ENCODE measurements at regions not wholly inside any gene's neighbourhood (a gene's known extent, or its start where the extent isn't known, plus 50 kb on each side); places are given as distances from the start of the nearest gene placed in this dataset.

- no peak overlapping the region for H3K27ac ChIP-seq
- DNase-seq (ENCODE audit: low spot score in 2 of 2), result no peak
- no peaks in the 10 kb centered on the region for H3K27me3 ChIP-seq
- no peaks in the 10 kb centered on the region for H3K9me3 ChIP-seq
- H3K36me3 ChIP-seq, result no peaks in the 10 kb centered on the region
- no peak overlapping the region for H3K4me3 ChIP-seq
- intact Hi-C loops (cut with DNase I), result no loop called here
- H3K4me1 ChIP-seq, result no peaks in the 10 kb centered on the region
- TF ChIP-seq CTCF (IDR thresholded peaks at IDR 0.05), result no peak
Measured at GRCh38 chr7:82701949-82702348, 258.4 kb upstream of the CACNA2D1 start.

GRCh38 chr7:82700741-82701140 lies 257.2 kb upstream of the CACNA2D1 start:
- no peak for TF ChIP-seq CTCF (IDR thresholded peaks at IDR 0.05)
- no peaks in the 10 kb centered on the region for H3K4me1 ChIP-seq
- no peak for DNase-seq (ENCODE audit: low spot score in 2 of 2)
- no peak overlapping the region for H3K27ac ChIP-seq
- H3K9me3 ChIP-seq, result no peaks in the 10 kb centered on the region
- H3K27me3 ChIP-seq, result no peaks in the 10 kb centered on the region
- H3K4me3 ChIP-seq, result no peak overlapping the region
- no peaks in the 10 kb centered on the region for H3K36me3 ChIP-seq
- intact Hi-C loops (cut with DNase I), result no loop called here

- DNase-seq (ENCODE audit: low spot score in 2 of 2), result no peak
- no peak for TF ChIP-seq CTCF (IDR thresholded peaks at IDR 0.05)
- intact Hi-C loops (cut with DNase I), result no loop called here
- no peaks in the 10 kb centered on the region for H3K9me3 ChIP-seq
- H3K27me3 ChIP-seq, result no peaks in the 10 kb centered on the region
- H3K4me1 ChIP-seq, result no peaks in the 10 kb centered on the region
- H3K27ac ChIP-seq, result no peak overlapping the region
- H3K36me3 ChIP-seq, result no peaks in the 10 kb centered on the region
- H3K4me3 ChIP-seq, result no peak overlapping the region
Measured at GRCh38 chr7:82699773-82700186, 256.2 kb upstream of the CACNA2D1 start.

GRCh38 chr7:82697897-82698296 lies 254.3 kb upstream of the CACNA2D1 start:
- Histone ChIP-seq H3K4me1 (no peaks in the 10 kb centered on the region), H3K27ac (no peak overlapping the region), H3K9me3 (no peaks in the 10 kb centered on the region), H3K27me3 (no peaks in the 10 kb centered on the region), H3K4me3 (no peak overlapping the region), H3K36me3 (no peaks in the 10 kb centered on the region)
- intact Hi-C loops (cut with DNase I), result no loop called here
- no peak for TF ChIP-seq CTCF (IDR thresholded peaks at IDR 0.05)
- DNase-seq (ENCODE audit: low spot score in 2 of 2), result no peak

GRCh38 chr7:82696631-82697030 lies 253.1 kb upstream of the CACNA2D1 start:
- Histone ChIP-seq H3K27me3 (no peaks in the 10 kb centered on the region), H3K4me3 (no peak overlapping the region), H3K4me1 (no peaks in the 10 kb centered on the region), H3K9me3 (no peaks in the 10 kb centered on the region), H3K27ac (no peak overlapping the region), H3K36me3 (no peaks in the 10 kb centered on the region)
- intact Hi-C loops (cut with DNase I), result no loop called here
- TF ChIP-seq CTCF (IDR thresholded peaks at IDR 0.05), result no peak
- no peak for DNase-seq (ENCODE audit: low spot score in 2 of 2)

GRCh38 chr7:82694022-82694421 lies 250.4 kb upstream of the CACNA2D1 start:
- H3K4me1 ChIP-seq, result no peaks in the 10 kb centered on the region
- H3K27me3 ChIP-seq, result no peaks in the 10 kb centered on the region
- H3K9me3 ChIP-seq, result no peaks in the 10 kb centered on the region
- DNase-seq (ENCODE audit: low spot score in 2 of 2), result no peak
- H3K4me3 ChIP-seq, result no peak overlapping the region
- no peak overlapping the region for H3K27ac ChIP-seq
- no peak for TF ChIP-seq CTCF (IDR thresholded peaks at IDR 0.05)
- intact Hi-C loops (cut with DNase I), result no loop called here
- no peaks in the 10 kb centered on the region for H3K36me3 ChIP-seq
